SH-SY5Y (cell line): ENCODE measurements at regions not wholly inside any gene's neighbourhood (a gene's known extent, or its start where the extent isn't known, plus 50 kb on each side); places are given as distances from the start of the nearest gene placed in this dataset.

ENCODE experiments used
- GATA2 ChIP-seq: IDR thresholded peaks from 2 replicates; pipeline ENCODE4 v1.6.1; 2011; ENCODE audit warnings: mild to moderate bottlenecking, low read depth, low read length
- GATA3 ChIP-seq: IDR thresholded peaks from 2 replicates; pipeline ENCODE4 v1.6.1; 2011; ENCODE audit warnings: low read depth, mild to moderate bottlenecking, low read length, moderate library complexity

GRCh38 chr1:201775380-201775779 is 53.6 kb upstream of the IPO9 start:
- TF ChIP-seq GATA3 (no peak), GATA2 (no peak)
